ENCODE measurements at regions not wholly inside any gene's neighbourhood (a gene's known extent, or its start where the extent isn't known, plus 50 kb on each side); places are given as distances from the start of the nearest gene placed in this dataset.

GRCh38 chr6:102417368-102417998 lies 1024.0 kb downstream of the GRIK2 start:
- TF ChIP-seq MYC (IDR thresholded peaks at IDR 0.05; ENCODE audit: low read depth, low read length) = no peak
- TF ChIP-seq, protein P1, sequence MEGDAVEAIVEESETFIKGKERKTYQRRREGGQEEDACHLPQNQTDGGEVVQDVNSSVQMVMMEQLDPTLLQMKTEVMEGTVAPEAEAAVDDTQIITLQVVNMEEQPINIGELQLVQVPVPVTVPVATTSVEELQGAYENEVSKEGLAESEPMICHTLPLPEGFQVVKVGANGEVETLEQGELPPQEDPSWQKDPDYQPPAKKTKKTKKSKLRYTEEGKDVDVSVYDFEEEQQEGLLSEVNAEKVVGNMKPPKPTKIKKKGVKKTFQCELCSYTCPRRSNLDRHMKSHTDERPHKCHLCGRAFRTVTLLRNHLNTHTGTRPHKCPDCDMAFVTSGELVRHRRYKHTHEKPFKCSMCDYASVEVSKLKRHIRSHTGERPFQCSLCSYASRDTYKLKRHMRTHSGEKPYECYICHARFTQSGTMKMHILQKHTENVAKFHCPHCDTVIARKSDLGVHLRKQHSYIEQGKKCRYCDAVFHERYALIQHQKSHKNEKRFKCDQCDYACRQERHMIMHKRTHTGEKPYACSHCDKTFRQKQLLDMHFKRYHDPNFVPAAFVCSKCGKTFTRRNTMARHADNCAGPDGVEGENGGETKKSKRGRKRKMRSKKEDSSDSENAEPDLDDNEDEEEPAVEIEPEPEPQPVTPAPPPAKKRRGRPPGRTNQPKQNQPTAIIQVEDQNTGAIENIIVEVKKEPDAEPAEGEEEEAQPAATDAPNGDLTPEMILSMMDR (IDR thresholded peaks at IDR 0.05; ENCODE audit: extremely low read depth in 1 of 2, insufficient read depth in 1 of 2, low read depth in 1 of 2, low read length in 2 of 2) = no peak

All from endothelial cell of umbilical vein (primary cell).